Stimulated activated CD4-positive, alpha-beta T cell treated with anti-CD3 and anti-CD28 coated beads, Interleukin-2, amount 100 ng/mL, for 48 hours (primary cell): ENCODE measurements at regions not wholly inside any gene's neighbourhood (a gene's known extent, or its start where the extent isn't known, plus 50 kb on each side); places are given as distances from the start of the nearest gene placed in this dataset.

Experiments
- DNase-seq, 2 donors: peaks; one replicate each; pipeline ENCODE4 v3.0.0-alpha.2; 2020

DNA sequence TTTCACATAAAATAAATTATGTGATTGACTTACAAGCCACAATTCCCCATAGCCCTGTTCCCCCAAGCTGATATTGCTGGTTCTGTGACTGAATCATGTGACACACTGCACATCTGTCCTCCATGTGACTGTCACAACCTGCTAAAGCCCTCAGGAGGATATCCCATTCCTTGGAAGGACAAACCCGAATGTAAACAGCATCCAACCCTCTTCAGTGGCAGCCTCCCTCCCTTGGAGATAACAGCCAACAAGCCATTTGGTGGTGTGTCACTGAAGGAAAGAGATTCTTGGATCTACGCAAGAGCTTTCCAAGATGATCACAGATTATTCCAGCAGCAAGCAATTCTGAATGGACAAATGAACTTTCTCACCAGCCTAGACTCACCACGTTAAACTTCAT lies 153.9 kb upstream of the TIAM1 start:
- DNase-seq, result no peak

DNA sequence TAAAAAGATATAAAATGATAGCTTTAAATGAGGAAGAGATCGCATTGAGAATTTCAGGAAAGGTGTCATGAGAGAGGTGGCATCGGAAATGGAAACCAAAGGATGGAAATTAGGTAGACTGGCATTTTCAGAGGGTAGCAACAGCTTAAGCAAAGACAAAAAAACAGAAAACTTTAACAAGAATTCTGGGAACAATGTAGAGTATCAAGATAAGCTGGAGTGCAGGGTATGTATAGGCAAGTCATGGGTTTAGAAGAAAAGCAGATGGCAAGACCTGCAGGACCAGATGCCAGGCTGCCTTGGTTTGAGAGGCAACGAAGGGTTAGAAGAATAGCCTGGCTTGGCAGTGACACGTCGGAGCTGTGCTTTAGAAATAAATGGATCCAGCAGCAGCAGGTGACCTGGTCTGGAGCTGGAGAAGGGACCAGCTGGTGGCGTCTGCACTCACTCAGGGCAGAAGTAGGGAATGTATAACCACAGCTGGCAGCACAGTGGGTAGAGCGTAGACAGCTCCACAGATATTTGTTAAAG lies 149.4 kb upstream of the TIAM1 start:
- no peak for DNase-seq

DNA sequence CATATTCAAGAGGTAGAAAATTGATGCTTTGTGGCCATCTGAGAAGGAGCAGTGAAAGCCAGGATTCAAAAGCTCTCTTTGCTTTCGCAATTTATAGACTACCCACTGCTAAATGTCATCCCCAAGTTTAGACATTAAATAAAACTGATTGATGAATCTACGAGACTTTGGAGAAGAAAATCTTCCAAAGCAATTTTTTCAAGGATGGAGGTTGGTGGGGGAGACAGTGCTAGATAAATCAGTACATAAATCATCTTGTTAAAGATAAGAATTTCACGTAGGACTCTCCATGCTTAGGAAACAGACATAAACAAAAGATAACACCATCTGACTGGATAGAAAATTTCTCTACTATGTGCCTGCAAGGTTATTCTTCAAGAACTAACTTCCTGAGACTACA lies 147.6 kb upstream of the TIAM1 start:
- no peak for DNase-seq

GRCh38 chr21:31490443-31490842 lies 146.4 kb upstream of the TIAM1 start:
- no peak for DNase-seq

GRCh38 chr21:31489726-31490125 lies 145.7 kb upstream of the TIAM1 start:
- DNase-seq, result no peak

DNA sequence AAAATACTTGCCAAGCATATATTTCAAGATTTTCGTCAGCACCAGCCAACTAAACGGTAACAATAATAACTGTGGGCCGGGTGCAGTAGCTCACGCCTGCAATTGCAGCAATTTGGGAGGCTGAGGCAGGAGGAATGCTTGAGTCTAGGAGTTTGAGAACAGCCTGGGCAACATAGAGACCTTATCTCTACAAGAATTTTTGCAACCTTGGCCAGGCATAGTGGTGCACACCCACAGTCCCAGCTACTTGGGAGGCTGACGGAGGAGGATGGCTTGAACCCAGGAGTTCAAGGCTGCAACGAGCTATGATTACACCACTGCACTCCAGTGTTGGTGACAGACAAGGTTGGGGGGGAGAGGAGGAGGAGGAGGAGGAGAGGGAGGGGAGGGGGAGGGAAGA lies 145.0 kb upstream of the TIAM1 start:
- DNase-seq, result no peak

GRCh38 chr21:31484219-31484618 lies 140.2 kb upstream of the TIAM1 start:
- DNase-seq, result no peak

DNA sequence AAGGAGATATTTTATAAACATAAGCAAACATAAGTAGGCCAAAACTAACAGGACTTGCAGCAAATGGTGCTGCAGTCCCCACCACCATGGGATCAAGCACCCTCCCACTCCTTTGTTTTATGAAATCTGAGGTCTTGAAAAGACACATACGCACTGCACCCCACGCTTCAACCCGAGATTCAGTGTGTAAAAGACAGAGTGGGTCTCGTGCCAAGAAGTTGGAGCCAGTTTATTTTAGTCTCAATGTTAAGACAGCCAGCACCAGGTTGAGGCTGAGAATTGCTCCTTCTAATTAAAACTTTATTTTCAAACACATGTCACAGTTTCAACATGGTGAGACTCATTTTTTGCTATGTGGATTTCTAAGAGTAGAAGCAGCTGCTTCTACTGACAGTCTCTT lies 139.1 kb upstream of the TIAM1 start:
- DNase-seq, result no peak

GRCh38 chr21:31482460-31482859 lies 138.4 kb upstream of the TIAM1 start:
- DNase-seq, result no peak

GRCh38 chr21:31480228-31480627 lies 136.2 kb upstream of the TIAM1 start:
- no peak for DNase-seq

DNA sequence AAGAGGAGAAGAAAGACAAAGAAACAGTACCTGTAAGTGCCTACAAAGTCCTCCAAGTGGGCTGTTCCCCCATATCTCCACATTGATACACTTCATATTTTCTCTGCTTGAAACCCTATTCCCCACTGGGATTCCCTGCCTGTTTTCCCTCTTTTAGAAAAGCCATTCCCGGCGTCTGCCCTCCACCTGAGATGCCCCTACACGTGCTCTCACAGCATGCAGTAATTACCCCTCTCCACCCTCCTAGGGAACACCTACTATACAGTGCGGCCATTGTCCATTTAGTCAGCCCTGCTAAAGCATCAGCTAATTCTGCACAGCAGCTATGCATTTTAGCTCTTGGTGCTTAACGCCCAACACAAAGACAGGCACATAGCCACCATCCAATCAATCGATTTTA lies 135.7 kb upstream of the TIAM1 start:
- DNase-seq, result no peak

- DNase-seq, result no peak
These were observed 135.2 kb upstream of the TIAM1 start for GRCh38 chr21:31479222-31479621.

GRCh38 chr21:31476263-31477022 lies 132.4 kb upstream of the TIAM1 start:
- DNase-seq, result no peak

- DNase-seq, result no peak
These were observed 131.2 kb upstream of the TIAM1 start for GRCh38 chr21:31475223-31475622.

DNA sequence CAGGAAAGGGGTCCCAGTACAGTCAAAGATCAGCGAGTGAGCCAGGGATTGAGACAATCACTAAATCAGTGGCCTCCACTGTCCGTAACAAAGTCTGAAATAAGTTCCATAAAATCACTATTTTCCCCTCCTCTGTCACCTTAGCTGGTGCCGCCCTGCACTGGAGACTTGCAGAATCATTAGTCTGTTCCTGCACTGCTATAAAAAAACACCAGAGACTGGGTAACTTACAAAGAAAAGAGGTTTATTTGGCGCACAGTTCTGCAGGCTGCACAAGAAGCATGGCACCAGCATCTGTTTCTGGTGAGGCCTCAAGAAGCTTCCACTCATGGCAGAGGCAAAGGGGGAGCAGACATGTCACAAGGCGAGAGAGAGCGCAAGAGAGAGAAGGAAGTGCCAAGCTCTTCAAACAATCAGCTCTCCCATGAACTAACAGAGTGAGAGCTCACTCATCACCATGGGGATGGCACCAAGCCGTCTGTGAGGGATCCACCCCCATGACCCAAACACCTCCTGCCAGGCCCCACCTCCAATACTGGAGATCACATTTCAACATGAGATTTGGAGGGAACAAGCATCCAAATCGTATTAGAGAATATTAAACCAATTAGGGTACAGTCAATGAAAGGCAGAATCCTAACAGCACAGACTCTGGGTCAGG lies 129.8 kb upstream of the TIAM1 start:
- no peak for DNase-seq

- DNase-seq, result no peak
These were observed 127.8 kb upstream of the TIAM1 start for GRCh38 chr21:31471865-31472264.

GRCh38 chr21:31470896-31471694 lies 127.0 kb upstream of the TIAM1 start:
- no peak for DNase-seq

- no peak for DNase-seq
These were observed 116.9 kb upstream of the TIAM1 start for GRCh38 chr21:31460980-31461379.

DNA sequence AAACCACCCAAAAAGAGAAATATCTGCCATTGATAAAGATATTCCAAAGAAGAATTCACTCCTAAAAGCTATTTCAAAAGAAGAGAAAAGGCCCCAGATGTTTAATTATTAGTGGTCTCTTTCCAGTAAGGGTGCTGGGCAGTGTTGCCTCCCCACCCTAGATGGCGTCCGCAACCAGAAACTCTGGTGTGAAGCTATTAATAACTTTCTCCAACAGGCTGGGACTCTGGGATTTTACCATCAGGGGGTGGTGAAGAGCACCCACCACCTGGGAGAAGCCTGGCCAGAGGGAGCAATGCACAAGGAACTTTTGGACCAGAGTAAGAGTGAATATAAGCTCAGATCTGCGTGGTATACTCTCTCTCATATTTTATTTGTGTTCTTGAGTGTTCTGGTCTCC lies 115.4 kb upstream of the TIAM1 start:
- DNase-seq, result no peak

GRCh38 chr21:31457675-31458074 lies 113.6 kb upstream of the TIAM1 start:
- DNase-seq, result no peak

DNA sequence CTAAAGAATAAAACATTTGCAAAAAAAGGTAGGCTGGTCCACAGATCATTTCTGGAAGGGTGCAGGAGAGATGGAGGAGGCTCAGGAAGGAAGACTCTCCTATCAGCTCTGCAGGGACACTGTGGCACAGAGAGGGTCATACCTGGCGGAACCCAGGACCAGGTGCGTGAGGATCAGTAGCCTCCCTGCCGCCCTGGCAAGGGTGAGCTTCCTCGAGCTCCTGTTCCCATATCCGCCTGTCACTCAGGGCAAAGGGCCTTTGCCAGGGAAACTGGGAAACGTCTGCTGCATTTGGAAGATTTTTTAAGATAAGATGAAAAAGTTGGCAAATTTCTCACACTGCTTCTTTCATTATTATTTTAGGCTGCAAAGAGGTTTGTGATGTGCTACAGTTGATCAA lies 112.1 kb upstream of the TIAM1 start:
- no peak for DNase-seq

DNA sequence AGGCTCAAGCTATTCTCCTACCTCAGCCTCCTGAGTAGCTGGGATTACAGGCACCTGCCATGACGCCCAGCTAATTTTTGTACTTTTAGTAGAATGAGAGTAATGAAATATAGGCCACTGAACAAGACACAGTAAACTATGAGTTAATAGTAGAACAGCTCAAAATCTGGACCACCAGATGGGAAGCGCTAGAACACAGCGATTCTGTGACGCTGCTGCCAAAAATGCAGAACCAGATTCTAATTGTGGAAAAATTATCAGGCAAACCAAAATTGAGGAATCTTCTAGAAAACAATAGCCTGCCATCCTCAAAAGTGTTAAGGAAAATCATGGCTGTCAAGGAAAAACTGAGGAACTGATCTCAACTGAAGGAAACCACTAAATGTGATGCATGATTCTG lies 111.4 kb upstream of the TIAM1 start:
- no peak for DNase-seq

- DNase-seq, result no peak
These were observed 106.9 kb upstream of the TIAM1 start for GRCh38 chr21:31450980-31451379.
